Stimulated activated CD8-positive, alpha-beta memory T cell treated with anti-CD3 and anti-CD28 coated beads, Interleukin-2, amount 100 ng/mL, for 48 hours (primary cell): ENCODE measurements at regions not wholly inside any gene's neighbourhood (a gene's known extent, or its start where the extent isn't known, plus 50 kb on each side); places are given as distances from the start of the nearest gene placed in this dataset.

ENCODE experiments used
- DNase-seq, 2 donors: peaks; one replicate each; pipeline ENCODE4 v3.0.0-alpha.2; 2020; ENCODE audit warnings: low read depth in 2 of 2

- DNase-seq, result no peak
These were observed 152.4 kb upstream of the TSHZ3 start for GRCh38 chr19:31501427-31502195.

DNA sequence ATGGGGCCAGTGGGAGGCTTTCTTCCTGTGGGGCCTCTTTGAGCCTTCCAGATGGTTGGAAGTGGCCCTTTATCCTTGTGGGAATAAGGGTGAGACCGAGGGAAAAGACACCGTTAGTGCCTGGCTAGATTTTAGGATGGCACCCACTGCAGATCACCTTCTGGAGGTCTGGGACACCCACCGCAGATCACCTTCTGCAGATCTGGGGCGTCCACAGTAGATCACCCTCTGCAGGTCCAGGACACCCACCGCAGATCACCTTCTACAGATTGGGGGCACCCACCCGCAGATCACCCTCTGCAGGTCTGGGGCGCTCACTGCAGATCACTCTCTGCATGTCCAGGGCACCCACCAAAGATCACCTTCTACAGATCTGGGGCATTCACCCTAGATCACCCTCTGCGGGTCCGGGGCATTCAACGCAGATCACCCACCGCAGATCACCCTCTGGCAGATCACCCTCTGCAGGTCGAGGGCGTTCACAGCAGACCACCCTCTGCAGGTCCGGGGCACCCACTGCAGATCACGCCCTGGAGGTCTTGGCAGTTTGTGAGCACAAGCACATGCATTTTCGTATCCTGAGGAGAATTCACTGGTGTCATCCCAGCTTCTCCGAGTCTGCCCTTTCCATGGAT is 153.4 kb upstream of the TSHZ3 start:
- no peak for DNase-seq

- no peak for DNase-seq
These were observed 154.0 kb upstream of the TSHZ3 start for GRCh38 chr19:31503211-31503610.

DNA sequence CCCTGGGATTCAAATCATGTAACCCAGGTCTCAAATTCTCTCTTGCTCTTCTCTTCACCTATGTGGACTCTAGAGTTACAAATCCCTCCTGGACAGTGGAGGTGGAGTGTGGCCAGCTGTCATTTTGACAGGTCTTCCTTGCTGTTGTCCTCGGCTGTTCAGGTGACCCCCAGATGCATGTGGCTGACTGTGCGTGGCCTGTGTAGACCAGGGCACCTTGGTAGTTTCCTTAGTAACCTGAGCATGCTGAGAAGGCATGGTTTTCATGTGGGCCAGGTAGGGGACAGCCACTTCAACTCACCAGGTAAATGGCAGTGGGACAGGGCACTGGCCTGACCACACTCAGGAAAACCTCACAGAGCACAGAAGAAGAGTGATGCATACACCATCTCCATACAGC is 155.0 kb upstream of the TSHZ3 start:
- no peak for DNase-seq

DNA sequence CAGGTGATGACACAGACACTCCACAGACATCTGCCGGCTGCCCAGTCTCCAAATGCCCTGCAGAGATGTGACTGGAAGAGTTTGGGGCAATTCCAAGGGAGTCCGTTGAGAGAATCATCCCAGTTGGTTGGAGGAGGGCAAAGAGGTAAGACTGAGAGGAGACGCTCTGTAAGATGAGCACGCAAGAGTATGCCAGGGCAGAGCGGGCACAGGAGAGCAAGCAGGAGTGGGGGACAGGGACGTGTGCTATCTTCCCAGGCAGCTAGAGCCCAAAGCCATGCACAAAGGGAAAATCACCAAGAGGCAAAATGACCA is 156.3 kb upstream of the TSHZ3 start:
- DNase-seq, result no peak

GRCh38 chr19:31506102-31506501 is 156.9 kb upstream of the TSHZ3 start:
- no peak for DNase-seq

DNA sequence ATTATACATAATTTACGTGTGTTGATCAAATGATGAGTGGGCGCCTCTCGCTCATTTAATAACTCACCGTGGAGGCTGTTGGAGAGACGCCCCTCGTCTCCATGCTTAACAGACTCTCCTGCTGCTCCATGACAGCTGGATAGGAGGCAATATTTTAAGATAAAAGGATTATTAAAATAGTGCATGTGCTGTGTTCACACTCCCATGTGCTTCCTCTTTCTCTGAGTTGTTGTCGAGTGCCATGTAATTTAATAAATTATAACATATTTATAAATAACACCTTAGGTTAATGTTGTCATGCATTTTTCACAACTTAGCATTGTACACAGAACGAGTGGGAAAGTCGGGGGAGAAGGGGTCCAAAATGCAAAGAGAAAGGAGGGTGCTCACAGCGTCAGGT is 161.4 kb upstream of the TSHZ3 start:
- no peak for DNase-seq

DNA sequence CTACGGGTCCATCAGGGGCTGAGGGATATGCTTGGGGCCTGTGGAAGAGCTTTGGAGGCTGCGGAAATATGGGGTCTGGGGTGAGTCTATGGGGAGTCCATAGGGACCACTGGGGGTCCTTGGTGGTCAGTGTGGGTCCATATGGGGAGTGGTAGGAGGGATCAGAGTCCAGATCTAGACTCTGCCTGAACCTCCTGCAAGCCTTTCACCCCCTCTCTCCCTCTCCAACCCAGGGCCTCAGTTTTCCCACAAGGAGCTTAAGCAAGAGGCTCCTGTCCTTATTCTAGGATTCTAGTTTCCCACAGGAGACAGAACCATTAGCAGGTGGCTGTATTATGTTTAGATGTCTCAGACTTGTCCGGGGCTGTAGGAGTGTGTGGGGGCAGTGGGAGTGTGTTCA is 161.9 kb upstream of the TSHZ3 start:
- no peak for DNase-seq

DNA sequence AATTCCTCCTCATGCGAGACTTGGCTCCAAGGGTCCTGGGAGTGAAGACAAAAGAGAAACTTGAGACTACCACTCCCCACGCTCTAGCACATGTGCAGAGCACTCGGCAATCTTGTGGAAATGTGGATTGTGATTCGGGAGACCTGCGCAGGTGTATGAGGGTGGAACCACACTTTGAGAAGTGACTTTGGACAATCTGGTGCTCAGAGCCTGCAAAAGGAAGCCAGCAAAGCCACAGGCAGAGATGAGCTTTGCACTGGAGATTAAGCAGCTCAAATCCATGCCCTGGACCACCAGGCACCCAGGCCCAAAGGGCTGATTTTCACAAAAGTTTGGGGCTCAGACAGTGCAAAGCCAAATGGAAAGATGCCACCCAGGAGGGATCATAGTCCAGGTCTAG is 162.5 kb upstream of the TSHZ3 start:
- no peak for DNase-seq

DNA sequence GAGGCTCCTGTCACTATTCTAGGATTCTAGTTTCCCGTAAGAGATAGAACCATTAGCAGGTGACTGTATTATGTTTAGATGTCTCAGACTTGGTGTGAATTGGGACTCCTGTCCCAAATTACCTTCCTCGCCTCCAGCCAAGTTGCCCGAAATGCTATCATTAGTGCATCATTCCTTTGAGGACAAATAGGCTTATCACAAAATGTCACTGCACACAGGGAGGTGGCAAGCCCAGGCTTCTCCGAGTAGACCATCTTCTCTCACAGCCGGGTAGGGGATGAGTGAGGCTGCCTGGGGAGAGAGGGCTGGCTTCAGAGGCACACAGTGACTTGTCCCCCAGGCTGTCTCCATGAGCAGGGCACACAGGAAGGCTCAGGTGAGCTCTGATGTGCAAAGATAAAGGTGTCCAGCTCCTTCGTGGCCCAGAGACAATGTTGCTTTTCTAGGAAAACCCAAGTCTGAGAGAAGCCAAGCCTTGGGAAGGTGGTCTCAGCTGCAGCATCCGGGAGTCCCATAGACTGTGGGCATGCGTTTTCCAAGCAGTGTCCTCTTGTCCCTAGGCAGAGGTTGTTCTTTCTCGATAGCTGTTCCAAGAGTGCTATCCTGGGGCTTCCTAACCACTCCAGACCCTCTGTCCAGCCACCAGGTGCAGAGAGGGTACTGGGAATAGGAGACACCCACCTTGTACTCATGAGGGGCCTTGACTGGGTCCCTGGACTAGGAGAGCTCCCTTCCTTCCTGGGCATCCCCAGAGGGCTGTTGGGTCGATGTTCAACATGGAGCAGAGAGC is 163.1 kb upstream of the TSHZ3 start:
- no peak for DNase-seq

DNA sequence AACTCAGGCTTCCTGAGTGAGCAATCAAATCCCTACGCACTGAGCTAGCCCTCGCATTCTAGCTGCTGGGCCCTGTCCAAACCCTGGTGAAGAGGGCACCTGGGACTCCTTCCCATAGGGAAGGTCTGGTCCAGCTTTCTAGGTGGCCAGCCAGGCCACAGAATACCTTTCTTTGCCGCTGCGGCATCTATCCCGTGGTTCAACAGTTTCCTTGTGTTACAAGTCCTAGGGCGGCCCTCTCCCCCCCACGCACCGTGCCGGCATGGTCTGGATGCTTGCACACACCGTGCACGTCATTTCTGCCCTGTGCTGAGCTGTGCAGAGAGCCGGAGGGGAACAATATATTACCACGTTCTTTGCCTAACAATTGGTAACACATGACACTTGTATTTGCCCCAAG is 164.6 kb upstream of the TSHZ3 start:
- DNase-seq, result no peak

DNA sequence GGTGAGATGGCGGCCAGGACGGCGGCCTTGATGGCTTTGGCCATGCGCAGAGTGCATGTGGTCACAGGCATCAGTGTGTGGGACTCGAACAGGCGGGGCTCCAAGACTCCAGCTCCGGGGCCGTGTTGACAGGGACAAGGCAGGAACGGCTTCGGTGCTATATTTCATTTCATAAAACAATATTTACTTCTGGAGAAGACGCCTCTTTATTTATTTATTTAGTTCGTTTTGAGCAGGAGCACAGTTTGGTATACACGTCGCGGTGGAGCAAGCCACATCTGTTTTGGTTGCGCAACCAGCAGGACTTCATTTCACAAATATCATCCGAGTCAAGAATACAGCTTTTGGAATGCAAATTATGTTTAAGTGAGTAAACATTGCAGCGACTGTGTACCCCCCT is 166.7 kb upstream of the TSHZ3 start:
- DNase-seq, result no peak

DNA sequence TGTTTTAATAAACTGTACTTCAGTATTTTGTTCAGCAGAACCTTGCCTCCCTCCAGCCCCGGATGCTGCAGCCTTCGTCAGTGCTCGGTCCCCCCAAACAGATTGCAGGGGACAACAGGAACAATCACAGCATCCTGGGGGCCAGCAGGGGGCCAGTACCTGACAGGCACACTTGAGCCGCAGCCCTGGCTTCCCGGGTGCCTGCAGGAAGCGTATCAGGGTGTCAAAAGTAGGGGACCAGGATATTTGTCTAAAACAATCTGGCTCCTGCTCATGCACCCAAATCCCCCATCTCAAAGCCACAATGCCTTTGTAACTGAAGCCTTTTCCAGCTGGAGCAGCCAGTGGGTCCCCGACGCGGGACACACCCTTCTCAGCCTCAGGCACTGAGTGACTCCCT is 167.5 kb upstream of the TSHZ3 start:
- DNase-seq, result no peak

DNA sequence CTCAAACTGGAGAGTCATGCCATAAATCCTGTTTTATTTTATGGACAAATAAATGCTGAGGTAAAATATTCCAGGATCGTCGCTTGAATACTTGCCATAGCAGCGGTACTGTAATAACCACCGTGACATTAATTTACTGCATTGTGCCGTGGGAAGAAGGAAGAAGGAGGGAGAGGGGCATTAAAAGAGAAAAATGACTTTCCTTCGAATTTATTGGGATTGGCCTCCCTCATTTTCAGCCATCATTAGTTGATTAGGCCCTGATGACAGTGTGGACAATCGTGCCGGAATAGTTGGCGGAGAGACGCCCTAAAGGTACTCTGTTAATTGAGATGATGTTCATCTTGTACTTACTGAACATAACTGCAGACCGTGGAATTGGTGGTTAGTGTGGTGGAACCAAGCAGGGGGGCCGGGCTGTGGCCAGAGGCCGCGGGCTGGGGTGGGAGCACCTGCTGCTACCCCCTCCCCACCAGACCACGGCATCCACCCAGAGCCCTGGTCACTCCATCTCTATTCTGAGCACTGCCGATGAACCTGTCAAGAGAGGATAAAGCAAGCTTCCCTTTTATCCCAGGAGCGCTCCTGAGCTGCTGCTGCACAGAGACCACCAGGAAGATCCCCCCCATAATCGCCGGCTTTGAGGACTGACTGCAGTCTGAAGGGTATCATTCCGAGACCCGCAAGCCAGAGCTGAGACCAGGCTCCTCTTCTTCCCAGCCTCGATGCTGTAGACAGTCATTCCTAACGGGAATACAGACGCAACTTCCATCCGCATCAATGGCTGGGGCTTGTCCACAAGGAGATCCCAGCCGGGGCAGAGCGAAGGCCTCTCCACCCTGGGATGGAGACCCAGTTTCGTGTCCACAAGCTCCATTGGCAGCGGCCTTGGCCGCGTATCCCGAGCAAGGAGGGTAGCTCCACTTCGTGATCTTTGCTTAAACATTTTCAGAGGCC is 168.3 kb upstream of the TSHZ3 start:
- DNase-seq, result no peak

DNA sequence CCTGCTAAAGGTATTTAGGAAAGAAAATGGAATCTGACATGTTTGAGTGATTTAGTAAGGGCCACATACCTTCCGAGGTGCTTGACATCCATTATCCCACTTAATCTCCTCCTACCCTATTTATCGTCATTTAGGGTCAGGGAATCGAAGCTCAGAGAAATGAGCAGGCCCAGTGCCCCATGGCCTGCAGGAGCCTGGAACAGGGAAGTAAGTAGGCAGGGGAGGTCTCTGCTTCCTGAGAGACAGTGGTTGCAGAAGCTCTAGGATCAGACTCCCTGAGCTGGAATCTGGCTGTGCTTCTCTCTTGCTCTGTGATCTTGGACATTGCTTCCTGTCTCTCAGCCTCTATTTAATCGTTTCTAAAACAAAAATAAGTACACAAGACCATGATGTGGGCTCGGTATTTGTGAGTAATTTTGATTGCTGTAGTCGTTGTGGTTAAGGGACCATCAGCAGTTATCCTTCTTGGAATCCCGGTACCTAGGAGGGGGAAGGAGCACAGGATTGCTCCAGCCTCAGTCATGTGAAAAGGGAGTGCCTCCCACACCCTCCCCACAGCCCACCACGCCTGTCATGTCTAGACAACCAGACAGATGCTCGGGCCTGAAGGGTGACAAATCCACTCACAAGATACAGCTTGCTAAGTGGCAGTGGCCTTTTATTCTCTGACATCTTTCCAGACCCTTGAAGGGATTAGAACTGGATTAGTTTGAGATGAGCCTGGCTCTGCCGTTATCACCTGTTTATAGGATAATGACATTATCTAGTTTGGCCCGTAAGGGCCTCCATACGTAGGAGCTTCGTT is 169.2 kb upstream of the TSHZ3 start:
- DNase-seq, result no peak

- no peak for DNase-seq
These were observed 170.0 kb upstream of the TSHZ3 start for GRCh38 chr19:31519256-31519655.

- no peak for DNase-seq
These were observed 170.7 kb upstream of the TSHZ3 start for GRCh38 chr19:31519908-31520307.

- DNase-seq, result no peak
These were observed 171.4 kb upstream of the TSHZ3 start for GRCh38 chr19:31520633-31521032.

- no peak for DNase-seq
These were observed 176.4 kb upstream of the TSHZ3 start for GRCh38 chr19:31525610-31526147.

DNA sequence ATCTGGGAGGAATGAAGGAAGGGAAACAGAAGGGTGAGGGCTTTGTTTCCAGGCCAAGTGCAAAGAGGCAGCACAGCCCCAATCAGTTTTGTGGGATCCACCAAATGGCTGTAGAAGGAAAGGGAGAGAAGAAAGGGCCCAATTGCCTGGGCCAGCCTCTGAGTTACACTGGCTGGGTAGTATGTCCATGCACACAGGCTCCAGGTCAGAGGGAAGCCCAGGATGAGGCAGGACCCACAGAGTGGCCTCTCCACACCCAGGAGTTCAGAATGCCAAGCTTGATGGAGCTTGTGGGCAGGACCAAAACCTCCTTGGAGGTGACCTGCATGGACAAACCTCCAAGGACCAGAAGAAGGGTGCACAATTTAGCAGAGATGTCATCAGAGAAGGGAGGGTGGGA is 178.2 kb upstream of the TSHZ3 start:
- DNase-seq, result no peak

GRCh38 chr19:31528261-31528660 is 179.0 kb upstream of the TSHZ3 start:
- no peak for DNase-seq
